SKM-1 (cell line): ENCODE measurements at regions not wholly inside any gene's neighbourhood (a gene's known extent, or its start where the extent isn't known, plus 50 kb on each side); places are given as distances from the start of the nearest gene placed in this dataset.
A peak's percentile ranks its signal among the peaks of the same experiment; 100 is the strongest.

Source experiments
- DNase-seq: peaks from one replicate; lab custom pipeline; 2025; ENCODE audit not compliant: unreplicated experiment; lab: John Stamatoyannopoulos, UW

GRCh38 chr14:61847861-61848260, 85.6 kb downstream of the SNAPC1 start:
- no peak for DNase-seq

GRCh38 chr14:61854898-61855297, 92.7 kb downstream of the SNAPC1 start:
- no peak for DNase-seq

- peak; percentile 12 for DNase-seq
These were observed 98.2 kb downstream of the SNAPC1 start for GRCh38 chr14:61860294-61860918.

- DNase-seq: no peak
These were observed 99.2 kb downstream of the SNAPC1 start for GRCh38 chr14:61861320-61861865.

- no peak for DNase-seq
These were observed 102.2 kb downstream of the SNAPC1 start for GRCh38 chr14:61864329-61864898.

- no peak for DNase-seq
These were observed 105.0 kb downstream of the SNAPC1 start for GRCh38 chr14:61866932-61867920.

- DNase-seq: no peak
These were observed 106.6 kb downstream of the SNAPC1 start for GRCh38 chr14:61868846-61869245.

- no peak for DNase-seq
These were observed 107.9 kb downstream of the SNAPC1 start for GRCh38 chr14:61870163-61870562.

GRCh38 chr14:61872452-61872851, 110.2 kb downstream of the SNAPC1 start:
- DNase-seq: peak; percentile 1

- no peak for DNase-seq
These were observed 113.3 kb downstream of the SNAPC1 start for GRCh38 chr14:61875483-61875882.

GRCh38 chr14:61876362-61877034, 114.3 kb downstream of the SNAPC1 start:
- DNase-seq: no peak

GRCh38 chr14:61877035-61877390, 114.8 kb downstream of the SNAPC1 start:
- no peak for DNase-seq

GRCh38 chr14:61877768-61878167, 115.5 kb downstream of the SNAPC1 start:
- no peak for DNase-seq

- DNase-seq: no peak
These were observed 116.7 kb downstream of the SNAPC1 start for GRCh38 chr14:61878931-61879330.

GRCh38 chr14:61881046-61881445, 118.8 kb downstream of the SNAPC1 start:
- no peak for DNase-seq

- no peak for DNase-seq
These were observed 122.5 kb downstream of the SNAPC1 start for GRCh38 chr14:61884711-61885110.

GRCh38 chr14:61885203-61885961, 123.2 kb downstream of the SNAPC1 start:
- no peak for DNase-seq

GRCh38 chr14:61887628-61888027, 125.4 kb downstream of the SNAPC1 start:
- no peak for DNase-seq

- DNase-seq: no peak
These were observed 127.7 kb downstream of the SNAPC1 start for GRCh38 chr14:61889914-61890351.

- no peak for DNase-seq
These were observed 128.9 kb downstream of the SNAPC1 start for GRCh38 chr14:61891170-61891569.
